Erythroblast (primary cell): ENCODE measurements at regions not wholly inside any gene's neighbourhood (a gene's known extent, or its start where the extent isn't known, plus 50 kb on each side); places are given as distances from the start of the nearest gene placed in this dataset.

Source experiments
- GATA1 ChIP-seq: IDR thresholded peaks from 2 replicates; pipeline ENCODE4 v1.6.1; 2011; ENCODE audit warnings: low read depth, mild to moderate bottlenecking, control low read depth, low read length, moderate library complexity
- POLR2A ChIP-seq: IDR thresholded peaks from 2 replicates; pipeline ENCODE4 v1.6.1; 2011; ENCODE audit warnings: mild to moderate bottlenecking, low read length

DNA sequence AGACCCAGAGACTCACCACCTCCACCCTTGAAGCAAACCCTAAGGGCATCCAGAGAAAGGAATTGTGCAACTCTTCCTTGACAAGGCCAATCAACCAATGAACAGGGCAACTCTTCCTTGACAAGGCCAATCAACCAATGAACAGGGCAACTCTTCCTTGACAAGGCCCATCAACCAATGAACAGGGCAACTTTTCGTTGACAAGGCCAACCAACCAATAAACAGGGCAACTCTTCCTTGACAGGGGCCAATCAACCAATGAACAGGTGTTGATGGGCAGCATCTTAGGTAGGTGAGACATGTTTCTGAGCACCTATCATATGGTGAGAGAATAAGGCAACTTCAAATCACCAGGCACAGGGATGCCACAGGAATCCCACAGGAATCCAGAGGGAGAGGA lies 181.5 kb upstream of the RNF32 start:
- TF ChIP-seq POLR2A (no peak), GATA1 (no peak)
